T-helper 1 cell treated with Interleukin-12 subunit alpha and Interleukin-12 subunit beta and Interleukin-4 antibody, amounts not matched to agents 30 ng/mL and 1 ng/mL, for 36 hours (primary cell): ENCODE measurements at regions not wholly inside any gene's neighbourhood (a gene's known extent, or its start where the extent isn't known, plus 50 kb on each side); places are given as distances from the start of the nearest gene placed in this dataset.

Experiments
- intact Hi-C: fragments of 100-400 bp; cut with micrococcal nuclease; formaldehyde crosslinking; loops from one replicate; pipeline ENCODE4 v1.15.1; 2024

DNA sequence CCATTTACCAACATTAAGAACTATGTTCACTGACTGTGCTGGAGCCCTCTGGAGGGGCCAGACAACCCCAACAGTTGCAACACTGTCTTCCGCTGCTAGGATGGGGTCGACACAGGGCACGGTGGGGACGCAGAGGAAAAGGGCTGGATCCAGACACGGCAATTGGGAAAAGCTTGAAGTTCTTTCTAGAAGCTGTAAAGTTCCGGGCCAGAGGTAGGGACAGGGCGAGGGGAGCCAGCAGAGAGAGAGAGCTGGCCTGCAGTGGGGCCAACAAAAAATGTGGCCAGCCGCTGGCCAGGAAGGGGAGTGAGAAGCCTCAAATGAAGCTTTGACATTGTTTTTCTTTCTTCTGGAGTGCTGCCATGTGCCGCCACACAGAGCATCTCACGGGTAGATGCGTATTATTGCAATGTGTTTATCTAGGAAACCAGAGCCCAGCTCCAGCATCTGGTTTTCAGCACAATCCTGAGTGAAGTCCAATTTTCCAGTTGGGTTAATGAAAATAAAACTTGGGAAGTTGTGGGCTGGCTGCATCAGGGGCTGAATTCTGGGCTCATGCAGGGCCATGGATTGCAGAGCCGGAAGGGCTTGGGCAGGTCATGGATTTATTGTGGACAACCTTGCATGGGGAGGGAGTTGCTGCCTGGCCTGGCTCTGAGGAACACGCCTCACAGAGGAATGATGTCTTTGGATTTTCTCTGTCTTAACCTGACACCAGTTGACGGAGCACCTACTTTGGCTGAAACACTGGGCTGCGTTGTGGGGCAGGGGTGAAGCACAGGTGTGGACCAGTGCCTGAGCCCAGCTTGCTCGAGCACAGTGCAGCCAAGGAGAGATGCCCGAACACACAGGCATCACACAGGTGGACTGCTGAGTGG is 67.6 kb upstream of the AMPD3 start:
- intact Hi-C loops, result no loop called here

DNA sequence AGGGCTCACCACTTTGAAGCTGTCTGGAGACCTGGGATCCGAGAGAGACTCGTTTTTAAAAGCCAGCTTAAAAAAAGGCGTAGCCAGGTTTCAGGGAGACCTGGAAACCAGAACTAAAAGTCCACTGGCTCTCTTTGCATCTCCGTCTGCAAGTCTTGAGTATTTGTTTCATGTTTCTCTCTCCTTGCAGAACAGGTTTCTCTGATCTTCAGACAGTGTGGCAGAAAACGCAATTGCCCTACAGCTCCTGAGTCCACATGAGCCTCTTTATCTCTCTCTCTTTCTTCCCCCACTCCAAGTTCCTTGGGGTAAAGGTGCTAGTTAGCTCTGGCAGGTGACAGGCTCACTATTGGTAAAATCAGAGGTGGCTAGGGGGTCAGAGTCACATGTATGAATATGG is 67.0 kb upstream of the AMPD3 start:
- intact Hi-C loops, result no loop called here

DNA sequence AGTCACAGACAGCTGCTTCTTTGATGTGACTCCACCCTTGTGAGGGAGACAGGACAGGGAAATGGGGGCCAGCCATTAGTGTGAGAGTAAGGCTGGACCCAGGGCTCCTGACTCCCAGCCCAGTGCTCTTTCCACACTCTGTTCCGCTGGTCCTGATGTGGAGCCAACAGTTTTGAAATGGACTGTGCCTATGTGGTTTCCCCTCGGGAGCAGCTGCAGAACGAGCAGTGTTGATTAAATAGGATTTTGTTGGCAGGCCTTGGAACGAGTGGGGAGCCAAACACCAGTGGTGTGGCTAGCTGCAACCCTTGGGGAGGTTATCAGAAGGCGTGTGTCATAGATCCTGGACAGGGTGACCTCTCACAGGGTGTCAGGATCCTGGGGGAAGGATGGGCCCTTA is 66.5 kb upstream of the AMPD3 start:
- intact Hi-C loops, result no loop called here

DNA sequence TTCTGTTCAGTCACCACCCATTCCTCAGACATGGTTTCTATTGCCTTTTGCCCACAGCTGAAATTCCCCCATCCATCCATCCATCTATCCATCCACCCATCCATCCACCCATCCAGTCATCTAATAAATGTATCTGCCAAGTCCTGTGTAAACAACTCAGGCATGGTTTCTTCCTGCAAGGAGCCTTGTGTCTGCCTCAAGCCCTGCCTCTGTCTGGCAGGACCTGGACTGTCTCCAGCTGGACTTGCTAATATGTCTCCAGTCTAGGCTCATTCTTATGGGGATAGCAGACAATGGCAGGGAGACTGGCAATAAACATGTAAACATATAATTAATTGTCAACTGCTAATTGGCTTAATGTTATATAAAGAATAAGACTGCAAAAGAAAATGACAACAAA is 64.7 kb upstream of the AMPD3 start:
- intact Hi-C loops, result no loop called here

DNA sequence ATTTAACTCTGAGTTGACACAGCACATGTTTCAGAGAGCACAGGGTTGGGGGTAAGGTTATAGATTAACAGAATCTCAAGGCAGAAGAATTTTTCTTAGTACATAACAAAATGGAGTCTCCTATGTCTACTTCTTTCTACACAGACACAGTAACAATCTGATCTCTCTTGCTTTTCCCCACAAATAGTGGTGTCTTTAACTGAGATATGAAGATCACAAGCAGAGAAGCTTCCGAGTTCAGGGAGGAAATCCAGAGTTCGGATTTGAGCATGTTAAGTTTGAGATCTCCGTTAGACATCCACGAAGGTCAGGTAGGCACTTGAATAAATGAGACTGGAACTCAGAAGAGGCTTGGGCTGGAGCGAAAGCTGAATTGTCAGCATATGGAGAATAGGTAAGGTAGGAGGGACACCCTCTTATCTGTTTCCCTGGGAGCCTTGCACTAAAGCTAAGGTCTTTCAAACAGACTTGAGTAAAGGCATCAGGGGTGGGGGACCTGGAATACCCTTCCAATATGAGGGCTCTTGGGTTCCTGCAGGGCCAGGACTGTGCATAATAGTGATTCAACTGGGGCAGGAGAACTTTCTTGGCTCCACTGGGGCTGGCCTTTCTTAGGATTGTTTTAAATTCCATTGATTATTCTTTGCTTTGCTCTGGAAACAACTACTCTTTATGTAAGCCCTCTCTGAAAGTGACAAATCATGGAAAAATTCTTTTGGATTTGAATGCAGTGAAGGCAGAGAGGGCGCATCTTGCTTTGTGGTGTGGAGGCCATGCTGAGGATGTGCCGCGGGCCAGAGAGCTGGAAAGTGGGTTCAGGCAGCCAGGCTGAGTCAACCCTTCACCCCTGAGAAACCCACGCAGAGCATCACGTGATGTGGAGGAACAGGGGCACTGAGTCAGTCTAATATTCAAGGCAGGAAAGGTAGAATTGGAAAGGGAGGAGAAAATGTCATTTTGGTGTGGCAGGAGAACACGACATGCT is 62.7 kb upstream of the AMPD3 start:
- intact Hi-C loops, result no loop called here

DNA sequence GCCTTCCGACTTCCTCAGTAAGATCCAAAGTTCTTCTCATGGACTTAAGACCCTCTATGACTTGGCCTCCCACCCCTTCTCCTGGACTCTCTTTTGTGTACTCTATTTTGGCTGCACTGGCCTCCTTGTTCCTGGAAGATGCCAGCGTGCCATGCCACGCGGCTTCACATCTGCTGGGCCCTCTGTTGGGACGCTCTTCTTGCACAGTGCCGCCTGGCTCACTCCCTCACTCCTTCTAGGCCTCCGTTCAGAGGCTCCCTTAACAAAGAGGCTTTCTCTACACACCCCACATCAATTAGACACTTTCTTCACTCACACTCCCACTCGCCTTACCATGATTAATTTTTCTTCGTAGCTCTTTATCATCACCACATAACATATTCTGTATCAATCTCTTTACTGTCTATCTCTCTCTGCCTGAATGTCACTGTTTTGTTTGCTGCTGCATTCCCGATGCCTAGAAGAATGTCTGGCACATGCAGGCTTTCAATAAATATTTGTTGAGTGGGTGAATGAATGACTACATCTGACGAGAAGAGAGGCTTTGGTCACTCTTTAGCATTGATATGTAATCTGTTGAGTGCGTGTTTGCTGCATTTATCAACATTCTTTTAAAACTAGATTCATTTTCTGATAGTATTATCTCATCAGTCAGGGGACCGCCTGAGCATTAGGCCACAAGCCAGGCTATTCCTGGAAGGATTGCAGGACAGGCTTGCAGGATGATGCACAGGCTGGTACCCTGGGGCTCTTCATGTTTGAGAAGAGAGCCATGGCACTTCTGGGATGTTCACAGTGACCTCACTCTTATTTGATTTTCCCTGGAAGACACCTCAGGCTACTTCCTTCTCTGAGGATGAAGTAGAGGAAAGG is 60.6 kb upstream of the AMPD3 start:
- intact Hi-C loops, result no loop called here

DNA sequence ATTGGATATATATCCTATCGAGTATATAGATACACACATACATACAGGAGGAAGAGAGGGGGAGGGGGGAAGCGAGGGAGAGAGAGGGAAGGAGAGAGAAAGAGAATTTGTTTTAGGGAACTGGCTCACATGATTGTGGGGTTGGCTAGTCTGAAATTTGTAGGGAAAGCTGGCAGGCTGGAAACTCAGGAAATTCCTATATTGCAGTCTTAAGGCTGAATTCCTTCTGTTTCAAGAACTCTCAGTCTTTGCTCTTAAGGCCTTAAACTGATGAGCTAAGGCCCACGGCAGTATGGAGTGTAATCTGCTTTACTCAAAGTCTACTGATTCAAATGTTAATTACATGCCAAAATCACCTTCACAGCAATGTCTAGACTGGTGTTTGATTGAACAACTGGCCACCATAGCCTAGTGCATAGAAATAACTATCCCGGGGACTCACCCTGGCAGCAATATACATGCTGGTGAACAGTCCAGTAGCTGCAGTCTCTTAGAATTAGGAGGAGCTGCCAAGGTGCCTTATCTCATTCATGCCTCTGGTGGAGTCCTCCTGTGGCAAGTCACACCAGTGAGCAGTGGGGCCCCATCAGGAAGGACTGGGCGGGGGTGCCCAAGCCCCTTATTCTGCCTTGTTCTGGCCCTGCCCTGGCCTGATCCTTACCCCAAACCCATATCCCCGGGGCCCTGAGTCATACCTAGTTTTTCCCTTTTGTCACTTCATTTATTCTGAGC is 59.7 kb upstream of the AMPD3 start:
- intact Hi-C loops, result no loop called here

DNA sequence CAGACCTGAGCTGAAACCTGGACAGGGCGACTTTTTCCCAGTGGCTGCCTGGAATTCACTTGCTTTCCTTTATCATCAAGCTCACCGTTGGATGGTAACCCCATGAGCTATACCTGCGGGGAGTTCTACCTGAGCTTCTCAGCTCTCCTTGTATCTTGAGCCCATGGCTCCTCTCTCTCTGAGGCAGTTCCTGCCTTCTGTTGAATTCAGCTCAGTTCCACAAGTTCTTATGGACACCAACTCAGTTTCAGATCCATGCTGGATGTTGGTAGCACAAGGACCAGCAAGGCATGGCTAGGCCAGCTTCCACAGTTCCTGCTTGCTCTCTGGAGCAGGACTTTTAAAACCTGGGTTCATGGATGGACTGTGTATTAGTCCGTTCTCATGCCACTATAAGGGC is 58.3 kb upstream of the AMPD3 start:
- intact Hi-C loops, result no loop called here

DNA sequence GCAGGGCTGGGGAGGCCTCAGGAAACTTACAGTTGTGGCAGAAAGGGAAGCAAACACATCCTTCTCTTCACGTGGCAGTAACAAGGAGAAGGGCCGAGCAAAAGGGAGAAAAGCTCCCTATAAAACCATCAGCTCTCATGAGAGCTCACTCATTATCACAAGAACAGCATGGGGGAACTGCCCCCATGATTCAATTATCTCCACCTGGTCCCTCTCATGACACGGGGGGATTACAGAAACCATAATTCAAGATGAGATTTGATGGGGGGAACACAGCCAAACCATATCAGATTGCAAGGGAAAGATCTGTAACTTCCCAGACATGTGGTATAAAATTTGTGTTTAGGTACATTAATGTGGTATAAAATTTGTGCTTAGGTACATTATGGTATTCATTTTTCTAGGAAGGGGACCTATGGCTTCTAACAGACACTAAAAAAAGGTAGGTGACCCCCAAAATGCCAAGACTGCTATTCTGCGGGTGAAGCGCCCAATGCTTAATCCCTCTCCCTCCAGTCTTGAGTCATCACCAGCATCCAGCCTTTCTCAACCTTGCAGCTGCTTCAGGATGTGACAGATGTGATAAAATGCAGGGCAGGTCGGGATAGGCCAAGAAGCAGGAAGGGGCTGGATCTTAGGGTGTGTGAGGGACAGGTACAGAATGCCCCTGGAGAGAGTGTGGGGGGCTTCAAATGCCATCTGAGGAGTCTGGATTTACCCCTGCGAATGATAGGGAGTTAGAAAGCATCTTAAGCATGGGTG is 57.7 kb upstream of the AMPD3 start:
- intact Hi-C loops, result no loop called here

DNA sequence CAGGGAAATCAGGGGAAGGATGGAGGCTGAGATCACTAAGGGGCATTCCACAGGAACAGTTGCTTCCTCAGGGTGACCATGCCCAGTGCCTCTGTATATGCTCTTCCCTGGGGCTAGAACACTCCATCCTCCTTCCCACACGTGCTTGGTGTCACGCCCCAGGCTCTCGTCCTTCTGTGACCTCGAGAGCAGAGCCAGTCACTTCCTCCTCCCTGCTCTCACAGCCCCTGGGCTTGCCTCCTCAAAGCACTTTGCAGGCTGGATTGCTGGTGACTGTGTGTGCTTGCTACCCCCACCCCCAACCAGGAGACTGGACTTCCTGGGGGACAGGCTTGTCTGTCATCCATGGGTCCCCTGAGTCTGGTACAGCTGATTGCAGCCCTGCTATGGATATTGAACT is 56.5 kb upstream of the AMPD3 start:
- intact Hi-C loops, result no loop called here

DNA sequence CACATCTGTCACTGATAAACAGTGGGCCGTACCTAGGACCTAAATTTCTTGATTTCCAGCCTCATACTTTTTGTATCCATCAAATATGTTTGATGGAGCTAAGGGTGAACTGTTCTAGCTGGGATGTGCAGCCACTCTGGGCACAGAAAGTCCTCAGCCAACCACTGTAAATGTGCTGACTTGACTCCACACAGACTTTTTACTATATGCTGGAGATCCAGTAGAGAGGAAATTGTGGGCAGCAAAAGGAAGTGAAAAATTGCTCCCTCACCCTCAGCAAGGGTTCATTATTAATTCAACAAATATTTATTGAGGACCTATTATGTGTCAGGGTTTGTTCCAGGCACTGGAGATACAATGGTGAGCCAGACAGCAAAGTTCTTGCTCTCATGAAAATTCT is 54.2 kb upstream of the AMPD3 start:
- intact Hi-C loops, result no loop called here

DNA sequence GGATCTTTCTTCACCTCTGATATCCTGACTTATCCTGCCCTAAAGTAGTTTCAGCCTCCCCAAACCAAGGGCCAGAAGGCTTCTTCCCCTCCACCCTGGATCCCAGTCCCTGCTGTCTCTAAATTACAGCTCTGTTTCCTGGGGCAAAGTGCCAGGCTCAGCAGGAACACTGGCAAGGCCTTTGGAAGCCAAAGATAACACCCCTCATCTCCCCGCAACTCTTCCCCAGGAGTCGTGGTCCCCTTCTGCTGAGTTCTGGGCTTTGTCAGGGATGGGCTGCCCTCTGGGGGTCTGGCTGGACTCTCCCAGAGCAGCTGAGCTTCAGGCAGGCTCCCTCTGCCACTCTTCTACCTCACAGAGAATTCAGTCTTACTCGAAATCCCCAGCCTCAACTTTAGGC is 53.8 kb upstream of the AMPD3 start:
- intact Hi-C loops, result no loop called here

DNA sequence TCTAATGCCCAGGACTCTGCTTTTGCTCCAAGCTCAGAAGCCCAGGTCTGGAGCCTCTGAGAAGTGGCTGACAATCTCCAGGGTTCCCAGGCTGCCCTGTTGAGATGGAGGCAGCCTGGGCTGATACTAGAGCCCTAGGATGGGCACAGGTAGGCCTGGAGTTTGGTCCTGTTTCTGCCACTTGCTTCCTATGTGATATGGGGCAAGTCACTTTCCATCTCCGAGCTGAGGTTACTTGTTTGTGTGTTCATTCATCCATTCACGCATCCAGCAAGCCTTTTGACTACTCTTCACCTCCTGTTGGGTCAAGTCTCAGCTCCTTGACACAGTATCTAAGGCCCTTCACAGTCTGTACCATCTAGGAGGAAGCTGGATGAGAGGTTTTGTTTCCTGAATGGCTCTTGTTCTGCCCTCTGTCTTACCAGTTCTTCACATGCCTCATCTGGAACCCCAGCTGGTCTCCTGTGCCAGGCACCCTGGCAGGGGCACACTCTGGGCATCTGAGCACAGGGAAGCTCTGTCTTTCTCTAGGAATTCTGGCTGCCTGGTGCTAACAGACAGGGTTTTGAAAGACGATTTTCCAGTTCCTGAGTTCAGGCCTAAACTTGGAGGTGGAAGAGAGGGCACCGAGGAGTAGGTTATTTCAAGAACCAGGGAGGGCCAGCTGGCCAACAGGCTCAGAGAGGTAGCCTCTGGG is 53.2 kb upstream of the AMPD3 start:
- intact Hi-C loops, result no loop called here
